Spleen (tissue), 11 donors: ENCODE measurements at regions not wholly inside any gene's neighbourhood (a gene's known extent, or its start where the extent isn't known, plus 50 kb on each side); places are given as distances from the start of the nearest gene placed in this dataset.
"Not testable (repeated sequence)": the region's sequence is repeated elsewhere in the genome, so short reads cannot be mapped to it uniquely, and the experiment has no call there.

Experiments used
- DNase-seq: peaks from one replicate; pipeline ENCODE4 v3.0.0-alpha.2; 2020
- H3K27ac ChIP-seq, 8 donors: fragments of 200-600 bp; sonication (generic) in 7 of 8; 1 replicate in 4 of 8; 2 replicates in 4 of 8; pipeline versions ENCODE4 v1.5.0 to v1.8.0; 2016 to 2021; ENCODE audit warnings: inconsistent platforms in 4 of 8, mild to moderate bottlenecking in 4 of 8, moderate library complexity in 1 of 8
- H3K27me3 ChIP-seq, 7 donors: fragments of 200-600 bp; sonication (generic) in 6 of 7; replicated peaks in 1 of 7; 1 replicate in 4 of 7; 2 replicates in 3 of 7; pipeline versions ENCODE4 v1.5.0 to v1.8.0; 2016 to 2021; ENCODE audit warnings: inconsistent platforms in 3 of 7, mild to moderate bottlenecking in 1 of 7
- H3K36me3 ChIP-seq, 6 donors: fragments of 200-600 bp; sonication (generic) in 5 of 6; 1 replicate in 4 of 6; 2 replicates in 2 of 6; pipeline versions ENCODE4 v1.5.0 to v1.8.0; 2016 to 2021; ENCODE audit warnings: inconsistent platforms in 2 of 6
- H3K4me1 ChIP-seq, 6 donors: fragments of 200-600 bp; sonication (generic) in 5 of 6; 1 replicate in 3 of 6; 2 replicates in 3 of 6; pipeline versions ENCODE4 v1.5.0 to v1.8.0; 2016 to 2021; ENCODE audit warnings: inconsistent platforms in 3 of 6
- H3K4me3 ChIP-seq, 8 donors: fragments of 200-600 bp; sonication (generic) in 7 of 8; 1 replicate in 4 of 8; 2 replicates in 4 of 8; pipeline versions ENCODE4 v1.5.0 to v1.8.0; 2016 to 2021; ENCODE audit warnings: inconsistent platforms in 4 of 8, mild to moderate bottlenecking in 4 of 8, moderate library complexity in 2 of 8
- H3K9me3 ChIP-seq, 8 donors: fragments of 200-600 bp; sonication (generic) in 7 of 8; 1 replicate in 4 of 8; 2 replicates in 4 of 8; pipeline versions ENCODE4 v1.5.0 to v1.8.0; 2016 to 2021; ENCODE audit warnings: inconsistent platforms in 4 of 8
- POLR2A ChIP-seq, 3 donors: fragments of 450-650 bp; IDR thresholded peaks; one replicate each; pipeline ENCODE4 v1.5.1; 2017; ENCODE audit warnings: antibody characterized with exemption in 3 of 3, mild to moderate bottlenecking in 1 of 3
- POLR2AphosphoS5 ChIP-seq, 3 donors: sonication (generic); formaldehyde crosslinking; IDR thresholded peaks; one replicate each; pipeline ENCODE4 v1.5.1; 2017; ENCODE audit warnings: antibody characterized with exemption in 3 of 3
- WGBS, 5 donors: extraction: QIAGEN DNeasy Blood & Tissue Kit in 3 of 5; methylation state at CpG; one replicate each; pipeline versions ENCODE4 v1.1.5 to v1.1.7; 2013 to 2018; 5-methylcytosine and 5-hydroxymethylcytosine counted together
- intact Hi-C: fragments of 100-400 bp; cut with DNase I; formaldehyde crosslinking; loops from one replicate; pipeline ENCODE4 v1.15.0; 2023; ENCODE audit warnings: low total_unique reads
- TF ChIP-seq, protein P1 (sequence below), 11 experiments: fragments of 200-600 bp in 7 of 11; fragments of 450-650 bp in 4 of 11; sonication (generic) in 4 of 11; IDR thresholded peaks in 8 of 11; conservative IDR thresholded peaks in 3 of 11; 1 replicate in 7 of 11; 2 replicates in 4 of 11; pipeline versions ENCODE4 v1.4.0 to v1.8.0; 2016 to 2021; ENCODE audit warnings: antibody characterized with exemption in 11 of 11, inconsistent platforms in 4 of 11, mild to moderate bottlenecking in 1 of 11
- donor health status: healthy with polysubstance abuse.
- donor health status: DM: no; HTN: no; CAD: no; lungs with moderate emphysema.
- donor health status: DM: no; HTN: no; CAD: no.
- donor health status: Bipolar disorder and iron deficiency.
- donor health status: healthy.
- donor health status: DM: no; HTN: no; CAD: no.
- donor health status: DM: yes; HTN: yes; CAD: no.

- no peak for DNase-seq
- Histone ChIP-seq H3K36me3 (no peaks in the 10 kb centered on the region), H3K27ac (no peak overlapping the region), H3K9me3 (peaks cover 0 to 6% (median 0%) of the 10 kb centered on the region in 8 donors), H3K27me3 (no peaks in the 10 kb centered on the region), H3K4me3 (no peak overlapping the region), H3K4me1 (no peaks in the 10 kb centered on the region)
- WGBS, 5 donors = 90 to 94% (median 91%) methylated on average over 2 of the region's 2 CpGs
- TF ChIP-seq, protein P1, sequence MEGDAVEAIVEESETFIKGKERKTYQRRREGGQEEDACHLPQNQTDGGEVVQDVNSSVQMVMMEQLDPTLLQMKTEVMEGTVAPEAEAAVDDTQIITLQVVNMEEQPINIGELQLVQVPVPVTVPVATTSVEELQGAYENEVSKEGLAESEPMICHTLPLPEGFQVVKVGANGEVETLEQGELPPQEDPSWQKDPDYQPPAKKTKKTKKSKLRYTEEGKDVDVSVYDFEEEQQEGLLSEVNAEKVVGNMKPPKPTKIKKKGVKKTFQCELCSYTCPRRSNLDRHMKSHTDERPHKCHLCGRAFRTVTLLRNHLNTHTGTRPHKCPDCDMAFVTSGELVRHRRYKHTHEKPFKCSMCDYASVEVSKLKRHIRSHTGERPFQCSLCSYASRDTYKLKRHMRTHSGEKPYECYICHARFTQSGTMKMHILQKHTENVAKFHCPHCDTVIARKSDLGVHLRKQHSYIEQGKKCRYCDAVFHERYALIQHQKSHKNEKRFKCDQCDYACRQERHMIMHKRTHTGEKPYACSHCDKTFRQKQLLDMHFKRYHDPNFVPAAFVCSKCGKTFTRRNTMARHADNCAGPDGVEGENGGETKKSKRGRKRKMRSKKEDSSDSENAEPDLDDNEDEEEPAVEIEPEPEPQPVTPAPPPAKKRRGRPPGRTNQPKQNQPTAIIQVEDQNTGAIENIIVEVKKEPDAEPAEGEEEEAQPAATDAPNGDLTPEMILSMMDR (IDR thresholded peaks at IDR 0.05 in 8 of 11, conservative IDR thresholded peaks at IDR 0.05 in 3 of 11) = no peak
- no peak for TF ChIP-seq POLR2A (IDR thresholded peaks at IDR 0.05)
- TF ChIP-seq POLR2AphosphoS5 (IDR thresholded peaks at IDR 0.05) = no peak
- intact Hi-C loops = no loop called here
Observed at GRCh38 chr6:49110916-49111315, 352.1 kb downstream of the MMUT start.

GRCh38 chr6:49097664-49098063, 365.4 kb downstream of the MMUT start:
- H3K36me3 ChIP-seq, intact Hi-C loops, DNase-seq, H3K27me3 ChIP-seq, H3K4me3 ChIP-seq, H3K27ac ChIP-seq, H3K4me1 ChIP-seq: not testable (repeated sequence)
- H3K9me3 ChIP-seq = peaks cover 0 to 21% (median 7%) of the 10 kb centered on the region in 8 donors
- 88 to 91% (median 90%) methylated on average over 11 of the region's 11 CpGs for WGBS, 5 donors

DNA sequence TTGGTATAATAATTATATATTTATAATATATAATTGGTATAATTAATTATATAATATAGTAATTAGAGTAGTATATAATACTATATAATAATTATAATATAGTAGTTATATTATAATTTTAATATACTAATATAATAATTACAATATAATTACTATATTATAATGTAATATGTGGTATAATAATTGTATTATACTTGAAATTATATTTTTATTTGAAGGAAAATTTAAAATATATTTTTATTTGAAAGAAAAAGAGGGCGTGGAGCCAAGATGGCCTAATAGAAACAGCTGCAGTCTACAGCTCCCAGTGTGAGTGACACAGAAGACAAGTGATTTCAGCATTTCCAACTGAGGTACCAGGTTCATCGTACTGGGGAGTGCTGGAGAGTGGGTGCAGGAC, 365.9 kb downstream of the MMUT start:
- 60 to 87% (median 79%) methylated on average over 2 of the region's 2 CpGs for WGBS, 5 donors
- no peak for DNase-seq
- Histone ChIP-seq H3K36me3 (no peaks in the 10 kb centered on the region), H3K4me3 (no peak overlapping the region), H3K9me3 (peaks cover 0 to 21% (median 7%) of the 10 kb centered on the region in 8 donors), H3K4me1 (no peaks in the 10 kb centered on the region), H3K27me3 (no peaks in the 10 kb centered on the region), H3K27ac (no peak overlapping the region)
- intact Hi-C loops = no loop called here
- no peak for TF ChIP-seq POLR2A (IDR thresholded peaks at IDR 0.05)
- no peak for TF ChIP-seq POLR2AphosphoS5 (IDR thresholded peaks at IDR 0.05)
- TF ChIP-seq, protein P1 (IDR thresholded peaks at IDR 0.05 in 8 of 11, conservative IDR thresholded peaks at IDR 0.05 in 3 of 11) = no peak

DNA sequence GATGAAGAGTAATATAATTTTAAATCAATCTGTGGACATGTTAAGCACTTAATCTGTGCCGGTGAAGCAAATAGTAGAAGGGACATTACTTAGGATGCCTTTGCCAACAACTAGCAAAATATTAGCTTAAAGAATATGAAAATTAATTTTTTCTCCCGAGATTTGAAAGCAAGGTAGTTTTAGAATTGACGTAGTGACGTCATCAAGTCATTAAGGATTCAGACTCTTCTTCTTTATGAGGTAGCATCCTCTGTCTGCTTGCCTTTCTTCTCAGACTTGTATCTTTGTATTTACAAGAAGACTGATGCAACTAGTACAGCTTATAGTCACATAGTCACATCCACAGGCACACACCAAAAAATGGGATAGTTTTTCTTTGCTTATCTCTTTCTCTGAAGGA, 374.4 kb downstream of the MMUT start:
- WGBS, 5 donors = 82 to 91% (median 88%) methylated on average over 4 of the region's 4 CpGs
- no peaks in the 10 kb centered on the region for H3K36me3 ChIP-seq
- H3K4me3 ChIP-seq = no peak overlapping the region
- TF ChIP-seq, protein P1 (IDR thresholded peaks at IDR 0.05 in 8 of 11, conservative IDR thresholded peaks at IDR 0.05 in 3 of 11) = no peak
- TF ChIP-seq POLR2AphosphoS5 (IDR thresholded peaks at IDR 0.05) = no peak
- TF ChIP-seq POLR2A (IDR thresholded peaks at IDR 0.05) = no peak
- intact Hi-C loops = no loop called here
- H3K27me3 ChIP-seq = no peaks in the 10 kb centered on the region
- H3K9me3 ChIP-seq = peaks cover 0 to 20% (median 0%) of the 10 kb centered on the region in 8 donors
- no peaks in the 10 kb centered on the region for H3K4me1 ChIP-seq
- DNase-seq = no peak
- no peak overlapping the region for H3K27ac ChIP-seq

DNA sequence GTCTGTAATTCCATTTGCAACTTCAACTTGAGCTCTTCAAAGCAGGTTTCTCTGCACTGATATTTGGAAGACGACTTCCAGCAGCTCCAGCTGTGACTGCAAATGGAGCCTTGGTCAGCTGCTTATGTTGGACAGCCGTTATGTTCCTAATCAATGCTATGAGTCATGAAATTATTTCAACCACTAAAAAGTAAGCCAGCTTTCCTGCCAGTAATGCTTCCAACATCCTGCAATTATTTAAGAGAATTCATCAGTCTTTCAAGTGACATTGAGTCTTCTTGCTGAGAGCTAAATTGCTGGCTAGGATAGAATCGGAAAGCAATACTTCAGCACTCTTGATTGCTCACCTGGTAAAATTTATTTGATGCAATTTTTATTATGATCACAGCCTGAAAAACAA, 375.7 kb downstream of the MMUT start:
- no peak for DNase-seq
- Histone ChIP-seq H3K27me3 (no peaks in the 10 kb centered on the region), H3K36me3 (no peaks in the 10 kb centered on the region), H3K4me1 (no peaks in the 10 kb centered on the region), H3K27ac (no peak overlapping the region), H3K4me3 (no peak overlapping the region), H3K9me3 (peaks cover 0 to 21% (median 0%) of the 10 kb centered on the region in 8 donors)
- TF ChIP-seq POLR2A (IDR thresholded peaks at IDR 0.05) = no peak
- TF ChIP-seq, protein P1 (IDR thresholded peaks at IDR 0.05 in 8 of 11, conservative IDR thresholded peaks at IDR 0.05 in 3 of 11) = no peak
- no peak for TF ChIP-seq POLR2AphosphoS5 (IDR thresholded peaks at IDR 0.05)
- 51 to 77% (median 57%) methylated on average over 3 of the region's 3 CpGs for WGBS, 5 donors
- intact Hi-C loops = no loop called here
